WTC11 (cell line): ENCODE measurements at regions not wholly inside any gene's neighbourhood (a gene's known extent, or its start where the extent isn't known, plus 50 kb on each side); places are given as distances from the start of the nearest gene placed in this dataset.

ENCODE experiments used
- ATAC-seq: fragments of 200-7000 bp; cut with Tn5 transposase; 2 replicates; pipeline ENCODE4 v1.10.0; 2021; ENCODE audit warnings: mild to moderate bottlenecking, moderate library complexity
- CTCF ChIA-PET: fragments of 300-600 bp; sonication (Branson Sonifier 250); formaldehyde crosslinking; loops from one replicate; lab custom pipeline; 2021; ENCODE audit warnings: antibody characterized with exemption; lab: Charles Lee
- POLR2A ChIA-PET: fragments of 350-600 bp; sonication (Branson Sonifier 250); formaldehyde crosslinking; loops from one replicate; lab custom pipeline; 2021; ENCODE audit warnings: antibody characterized with exemption; lab: Charles Lee
- DNase-seq: peaks from one replicate; pipeline ENCODE4 v3.0.0; 2021; ENCODE audit warnings: low spot score
- H3K27ac Mint-ChIP-seq: 2 replicates; pipeline ENCODE4 v1.8.0; 2021; ENCODE audit warnings: mixed read lengths
- H3K27me3 Mint-ChIP-seq: 2 replicates; pipeline ENCODE4 v1.8.0; 2021; ENCODE audit warnings: low read depth, mild to moderate bottlenecking, moderate library complexity, mixed read lengths
- H3K36me3 Mint-ChIP-seq: 2 replicates; pipeline ENCODE4 v1.8.0; 2021; ENCODE audit warnings: mixed read lengths
- H3K4me1 Mint-ChIP-seq: 2 replicates; pipeline ENCODE4 v1.8.0; 2022; ENCODE audit warnings: mixed read lengths
- H3K4me3 Mint-ChIP-seq: 2 replicates; pipeline ENCODE4 v1.8.0; 2021; ENCODE audit warnings: mild to moderate bottlenecking, moderate library complexity, mixed read lengths
- H3K9me3 Mint-ChIP-seq: 2 replicates; pipeline ENCODE4 v1.8.0; 2021; ENCODE audit warnings: mixed read lengths
- FOXJ3 ChIP-seq: sonication (generic); formaldehyde crosslinking; IDR thresholded peaks from 2 replicates; pipeline ENCODE4 v1.9.0; 2021; ENCODE audit warnings: missing genetic modification reagents, mild to moderate bottlenecking, borderline replicate concordance
- FOXP1 ChIP-seq: sonication (generic); formaldehyde crosslinking; IDR thresholded peaks from 2 replicates; pipeline ENCODE4 v1.8.0; 2022; ENCODE audit warnings: missing genetic modification reagents, mild to moderate bottlenecking, moderate library complexity, borderline replicate concordance
- MXD4 ChIP-seq: fragments of 250-450 bp; sonication (Bioruptor Pico); IDR thresholded peaks from 2 replicates; pipeline ENCODE4 v1.8.0; 2021; ENCODE audit warnings: mild to moderate bottlenecking, moderate library complexity, borderline replicate concordance
- MYBL2 ChIP-seq: sonication (generic); formaldehyde crosslinking; IDR thresholded peaks from 2 replicates; pipeline ENCODE4 v1.8.1; 2023; ENCODE audit warnings: mild to moderate bottlenecking, moderate library complexity, missing genetic modification reagents
- NFYB ChIP-seq: sonication (generic); formaldehyde crosslinking; conservative IDR thresholded peaks from 2 replicates; pipeline ENCODE4 v1.8.0; 2022; ENCODE audit warnings: low read depth, missing genetic modification reagents
- SOX15 ChIP-seq: fragments of 250-450 bp; sonication (Bioruptor Pico); IDR thresholded peaks from 2 replicates; pipeline ENCODE4 v1.9.0; 2021; ENCODE audit warnings: mild to moderate bottlenecking
- TEAD1 ChIP-seq: sonication (generic); formaldehyde crosslinking; IDR thresholded peaks from 2 replicates; pipeline ENCODE4 v1.8.0; 2022; ENCODE audit warnings: mild to moderate bottlenecking, missing genetic modification reagents
- TP53 ChIP-seq: sonication (generic); formaldehyde crosslinking; IDR thresholded peaks from 2 replicates; pipeline ENCODE4 v1.8.1; 2023; ENCODE audit warnings: mild to moderate bottlenecking, missing genetic modification reagents
- ZNF219 ChIP-seq: sonication (generic); formaldehyde crosslinking; IDR thresholded peaks from 2 replicates; pipeline ENCODE4 v1.8.0; 2023; ENCODE audit warnings: missing genetic modification reagents, mild to moderate bottlenecking, borderline replicate concordance
- TF ChIP-seq, protein P1 (sequence below): sonication (generic); formaldehyde crosslinking; IDR thresholded peaks from 2 replicates; pipeline ENCODE4 v1.8.0; 2022; ENCODE audit warnings: mild to moderate bottlenecking, missing genetic modification reagents
- TF ChIP-seq, protein P2 (sequence below): fragments of 250-450 bp; sonication (Bioruptor Pico); IDR thresholded peaks from 2 replicates; pipeline ENCODE4 v1.9.0; 2021; ENCODE audit warnings: mild to moderate bottlenecking, borderline replicate concordance
- TF ChIP-seq, protein P3 (sequence below): sonication (generic); formaldehyde crosslinking; IDR thresholded peaks from 2 replicates; pipeline ENCODE4 v1.8.1; 2023; ENCODE audit warnings: mild to moderate bottlenecking, missing genetic modification reagents, moderate library complexity
- TF ChIP-seq, protein P4 (sequence below): fragments of 200-600 bp; IDR thresholded peaks from 2 replicates; pipeline ENCODE4 v1.8.0; 2022; ENCODE audit warnings: antibody characterized with exemption
- TF ChIP-seq, protein P5 (sequence below): fragments of 250-450 bp; sonication (Bioruptor Pico); IDR thresholded peaks from 2 replicates; pipeline ENCODE4 v1.8.0; 2021; ENCODE audit warnings: mild to moderate bottlenecking
- TF ChIP-seq, protein P6 (sequence below): sonication (generic); formaldehyde crosslinking; IDR thresholded peaks from 2 replicates; pipeline ENCODE4 v1.8.0; 2023; ENCODE audit warnings: missing genetic modification reagents, mild to moderate bottlenecking, borderline replicate concordance
- TF ChIP-seq, protein P7 (sequence below): sonication (generic); formaldehyde crosslinking; IDR thresholded peaks from 2 replicates; pipeline ENCODE4 v1.8.1; 2023; ENCODE audit warnings: mild to moderate bottlenecking, missing genetic modification reagents

DNA sequence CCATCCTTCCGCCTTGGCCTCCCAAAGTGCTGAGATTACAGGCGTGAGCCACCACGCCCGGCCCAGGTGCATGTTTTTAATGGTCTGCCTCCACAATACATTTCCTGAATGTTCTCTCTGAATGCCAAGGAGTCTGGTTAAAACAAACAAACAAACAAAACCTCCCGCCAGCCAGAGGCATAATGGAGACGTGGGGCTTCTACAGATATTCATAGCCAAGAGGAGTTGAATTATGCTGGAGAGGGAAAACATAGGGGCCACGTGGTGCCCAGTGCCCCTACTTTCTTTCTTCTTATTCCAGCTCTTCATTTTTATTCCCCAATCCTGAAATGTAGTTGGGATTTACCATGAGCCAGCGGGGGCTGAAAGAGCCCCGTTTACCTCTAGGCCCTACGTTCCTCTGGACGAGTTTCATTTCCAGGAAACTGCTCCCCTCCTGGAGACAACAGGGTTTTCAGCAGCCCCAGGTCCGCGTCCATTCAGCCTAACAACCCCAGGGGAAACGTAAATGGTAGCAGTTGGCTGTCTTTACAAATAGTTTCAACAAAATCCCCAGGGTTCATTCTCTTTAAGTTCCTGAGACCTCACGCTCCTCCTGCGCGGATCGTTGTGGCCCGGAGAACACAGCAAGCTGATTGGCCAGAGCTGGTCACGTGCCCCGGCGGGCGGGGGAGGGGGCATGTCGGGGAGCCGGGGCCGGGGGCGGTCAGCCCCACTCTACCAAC lies 108.5 kb upstream of the ESRRB start (continued):
- TF ChIP-seq, protein P1, sequence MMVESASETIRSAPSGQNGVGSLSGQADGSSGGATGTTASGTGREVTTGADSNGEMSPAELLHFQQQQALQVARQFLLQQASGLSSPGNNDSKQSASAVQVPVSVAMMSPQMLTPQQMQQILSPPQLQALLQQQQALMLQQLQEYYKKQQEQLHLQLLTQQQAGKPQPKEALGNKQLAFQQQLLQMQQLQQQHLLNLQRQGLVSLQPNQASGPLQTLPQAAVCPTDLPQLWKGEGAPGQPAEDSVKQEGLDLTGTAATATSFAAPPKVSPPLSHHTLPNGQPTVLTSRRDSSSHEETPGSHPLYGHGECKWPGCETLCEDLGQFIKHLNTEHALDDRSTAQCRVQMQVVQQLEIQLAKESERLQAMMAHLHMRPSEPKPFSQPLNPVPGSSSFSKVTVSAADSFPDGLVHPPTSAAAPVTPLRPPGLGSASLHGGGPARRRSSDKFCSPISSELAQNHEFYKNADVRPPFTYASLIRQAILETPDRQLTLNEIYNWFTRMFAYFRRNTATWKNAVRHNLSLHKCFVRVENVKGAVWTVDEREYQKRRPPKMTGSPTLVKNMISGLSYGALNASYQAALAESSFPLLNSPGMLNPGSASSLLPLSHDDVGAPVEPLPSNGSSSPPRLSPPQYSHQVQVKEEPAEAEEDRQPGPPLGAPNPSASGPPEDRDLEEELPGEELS, result no peak
- TF ChIP-seq NFYB (CRISPR knock-in tag) (peak; percentile 86), TEAD1 (no peak)
- TF ChIP-seq, protein P2, sequence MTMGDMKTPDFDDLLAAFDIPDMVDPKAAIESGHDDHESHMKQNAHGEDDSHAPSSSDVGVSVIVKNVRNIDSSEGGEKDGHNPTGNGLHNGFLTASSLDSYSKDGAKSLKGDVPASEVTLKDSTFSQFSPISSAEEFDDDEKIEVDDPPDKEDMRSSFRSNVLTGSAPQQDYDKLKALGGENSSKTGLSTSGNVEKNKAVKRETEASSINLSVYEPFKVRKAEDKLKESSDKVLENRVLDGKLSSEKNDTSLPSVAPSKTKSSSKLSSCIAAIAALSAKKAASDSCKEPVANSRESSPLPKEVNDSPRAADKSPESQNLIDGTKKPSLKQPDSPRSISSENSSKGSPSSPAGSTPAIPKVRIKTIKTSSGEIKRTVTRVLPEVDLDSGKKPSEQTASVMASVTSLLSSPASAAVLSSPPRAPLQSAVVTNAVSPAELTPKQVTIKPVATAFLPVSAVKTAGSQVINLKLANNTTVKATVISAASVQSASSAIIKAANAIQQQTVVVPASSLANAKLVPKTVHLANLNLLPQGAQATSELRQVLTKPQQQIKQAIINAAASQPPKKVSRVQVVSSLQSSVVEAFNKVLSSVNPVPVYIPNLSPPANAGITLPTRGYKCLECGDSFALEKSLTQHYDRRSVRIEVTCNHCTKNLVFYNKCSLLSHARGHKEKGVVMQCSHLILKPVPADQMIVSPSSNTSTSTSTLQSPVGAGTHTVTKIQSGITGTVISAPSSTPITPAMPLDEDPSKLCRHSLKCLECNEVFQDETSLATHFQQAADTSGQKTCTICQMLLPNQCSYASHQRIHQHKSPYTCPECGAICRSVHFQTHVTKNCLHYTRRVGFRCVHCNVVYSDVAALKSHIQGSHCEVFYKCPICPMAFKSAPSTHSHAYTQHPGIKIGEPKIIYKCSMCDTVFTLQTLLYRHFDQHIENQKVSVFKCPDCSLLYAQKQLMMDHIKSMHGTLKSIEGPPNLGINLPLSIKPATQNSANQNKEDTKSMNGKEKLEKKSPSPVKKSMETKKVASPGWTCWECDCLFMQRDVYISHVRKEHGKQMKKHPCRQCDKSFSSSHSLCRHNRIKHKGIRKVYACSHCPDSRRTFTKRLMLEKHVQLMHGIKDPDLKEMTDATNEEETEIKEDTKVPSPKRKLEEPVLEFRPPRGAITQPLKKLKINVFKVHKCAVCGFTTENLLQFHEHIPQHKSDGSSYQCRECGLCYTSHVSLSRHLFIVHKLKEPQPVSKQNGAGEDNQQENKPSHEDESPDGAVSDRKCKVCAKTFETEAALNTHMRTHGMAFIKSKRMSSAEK (CRISPR knock-in tag), result no peak
- TF ChIP-seq, protein P3, sequence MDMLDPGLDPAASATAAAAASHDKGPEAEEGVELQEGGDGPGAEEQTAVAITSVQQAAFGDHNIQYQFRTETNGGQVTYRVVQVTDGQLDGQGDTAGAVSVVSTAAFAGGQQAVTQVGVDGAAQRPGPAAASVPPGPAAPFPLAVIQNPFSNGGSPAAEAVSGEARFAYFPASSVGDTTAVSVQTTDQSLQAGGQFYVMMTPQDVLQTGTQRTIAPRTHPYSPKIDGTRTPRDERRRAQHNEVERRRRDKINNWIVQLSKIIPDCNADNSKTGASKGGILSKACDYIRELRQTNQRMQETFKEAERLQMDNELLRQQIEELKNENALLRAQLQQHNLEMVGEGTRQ (CRISPR knock-in tag), result peak; percentile 96
- TF ChIP-seq, protein P4, sequence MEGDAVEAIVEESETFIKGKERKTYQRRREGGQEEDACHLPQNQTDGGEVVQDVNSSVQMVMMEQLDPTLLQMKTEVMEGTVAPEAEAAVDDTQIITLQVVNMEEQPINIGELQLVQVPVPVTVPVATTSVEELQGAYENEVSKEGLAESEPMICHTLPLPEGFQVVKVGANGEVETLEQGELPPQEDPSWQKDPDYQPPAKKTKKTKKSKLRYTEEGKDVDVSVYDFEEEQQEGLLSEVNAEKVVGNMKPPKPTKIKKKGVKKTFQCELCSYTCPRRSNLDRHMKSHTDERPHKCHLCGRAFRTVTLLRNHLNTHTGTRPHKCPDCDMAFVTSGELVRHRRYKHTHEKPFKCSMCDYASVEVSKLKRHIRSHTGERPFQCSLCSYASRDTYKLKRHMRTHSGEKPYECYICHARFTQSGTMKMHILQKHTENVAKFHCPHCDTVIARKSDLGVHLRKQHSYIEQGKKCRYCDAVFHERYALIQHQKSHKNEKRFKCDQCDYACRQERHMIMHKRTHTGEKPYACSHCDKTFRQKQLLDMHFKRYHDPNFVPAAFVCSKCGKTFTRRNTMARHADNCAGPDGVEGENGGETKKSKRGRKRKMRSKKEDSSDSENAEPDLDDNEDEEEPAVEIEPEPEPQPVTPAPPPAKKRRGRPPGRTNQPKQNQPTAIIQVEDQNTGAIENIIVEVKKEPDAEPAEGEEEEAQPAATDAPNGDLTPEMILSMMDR, result no peak
- TF ChIP-seq, protein P5, sequence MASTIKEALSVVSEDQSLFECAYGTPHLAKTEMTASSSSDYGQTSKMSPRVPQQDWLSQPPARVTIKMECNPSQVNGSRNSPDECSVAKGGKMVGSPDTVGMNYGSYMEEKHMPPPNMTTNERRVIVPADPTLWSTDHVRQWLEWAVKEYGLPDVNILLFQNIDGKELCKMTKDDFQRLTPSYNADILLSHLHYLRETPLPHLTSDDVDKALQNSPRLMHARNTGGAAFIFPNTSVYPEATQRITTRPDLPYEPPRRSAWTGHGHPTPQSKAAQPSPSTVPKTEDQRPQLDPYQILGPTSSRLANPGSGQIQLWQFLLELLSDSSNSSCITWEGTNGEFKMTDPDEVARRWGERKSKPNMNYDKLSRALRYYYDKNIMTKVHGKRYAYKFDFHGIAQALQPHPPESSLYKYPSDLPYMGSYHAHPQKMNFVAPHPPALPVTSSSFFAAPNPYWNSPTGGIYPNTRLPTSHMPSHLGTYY (CRISPR knock-in tag), result no peak

DNA sequence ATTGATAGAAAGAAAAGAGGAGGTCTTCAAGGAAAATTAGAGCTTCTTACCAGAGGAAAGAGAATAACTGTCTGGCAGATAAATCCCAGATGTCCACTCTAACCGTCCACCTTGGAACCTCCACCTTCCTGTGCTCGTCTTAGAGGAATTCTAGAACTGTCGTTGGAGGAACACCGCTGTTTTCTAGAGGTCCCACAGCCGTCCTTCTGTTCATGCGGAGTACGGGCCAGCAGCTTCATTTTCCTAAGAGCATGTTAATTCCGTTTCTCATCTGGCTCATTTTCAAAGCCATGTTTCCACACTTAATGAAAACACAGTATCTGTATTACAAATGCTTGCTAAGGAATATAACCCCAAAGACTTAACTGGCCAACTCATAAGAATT lies 107.9 kb upstream of the ESRRB start:
- Mint-ChIP-seq H3K4me1 (peaks cover 26% of the 10 kb centered on the region), H3K9me3 (peaks cover 5% of the 10 kb centered on the region; the same call in 1 of the 2 replicates), H3K27ac (no peak overlapping the region), H3K36me3 (no peaks in the 10 kb centered on the region), H3K27me3 (peaks cover 45% of the 10 kb centered on the region), H3K4me3 (peak overlapping the region; percentile 58)
- ATAC-seq, result peak; percentile 38
- no peak for DNase-seq
- CTCF ChIA-PET, result interaction anchor here (1.0 to 1.3 kb wide), 4 partner anchors 42 to 119 kb away, joined by 3 to 5 read pairs (median 4); no protein-coding TSS in a partner anchor
- POLR2A ChIA-PET, result no interaction called here
- TF ChIP-seq, protein P6, sequence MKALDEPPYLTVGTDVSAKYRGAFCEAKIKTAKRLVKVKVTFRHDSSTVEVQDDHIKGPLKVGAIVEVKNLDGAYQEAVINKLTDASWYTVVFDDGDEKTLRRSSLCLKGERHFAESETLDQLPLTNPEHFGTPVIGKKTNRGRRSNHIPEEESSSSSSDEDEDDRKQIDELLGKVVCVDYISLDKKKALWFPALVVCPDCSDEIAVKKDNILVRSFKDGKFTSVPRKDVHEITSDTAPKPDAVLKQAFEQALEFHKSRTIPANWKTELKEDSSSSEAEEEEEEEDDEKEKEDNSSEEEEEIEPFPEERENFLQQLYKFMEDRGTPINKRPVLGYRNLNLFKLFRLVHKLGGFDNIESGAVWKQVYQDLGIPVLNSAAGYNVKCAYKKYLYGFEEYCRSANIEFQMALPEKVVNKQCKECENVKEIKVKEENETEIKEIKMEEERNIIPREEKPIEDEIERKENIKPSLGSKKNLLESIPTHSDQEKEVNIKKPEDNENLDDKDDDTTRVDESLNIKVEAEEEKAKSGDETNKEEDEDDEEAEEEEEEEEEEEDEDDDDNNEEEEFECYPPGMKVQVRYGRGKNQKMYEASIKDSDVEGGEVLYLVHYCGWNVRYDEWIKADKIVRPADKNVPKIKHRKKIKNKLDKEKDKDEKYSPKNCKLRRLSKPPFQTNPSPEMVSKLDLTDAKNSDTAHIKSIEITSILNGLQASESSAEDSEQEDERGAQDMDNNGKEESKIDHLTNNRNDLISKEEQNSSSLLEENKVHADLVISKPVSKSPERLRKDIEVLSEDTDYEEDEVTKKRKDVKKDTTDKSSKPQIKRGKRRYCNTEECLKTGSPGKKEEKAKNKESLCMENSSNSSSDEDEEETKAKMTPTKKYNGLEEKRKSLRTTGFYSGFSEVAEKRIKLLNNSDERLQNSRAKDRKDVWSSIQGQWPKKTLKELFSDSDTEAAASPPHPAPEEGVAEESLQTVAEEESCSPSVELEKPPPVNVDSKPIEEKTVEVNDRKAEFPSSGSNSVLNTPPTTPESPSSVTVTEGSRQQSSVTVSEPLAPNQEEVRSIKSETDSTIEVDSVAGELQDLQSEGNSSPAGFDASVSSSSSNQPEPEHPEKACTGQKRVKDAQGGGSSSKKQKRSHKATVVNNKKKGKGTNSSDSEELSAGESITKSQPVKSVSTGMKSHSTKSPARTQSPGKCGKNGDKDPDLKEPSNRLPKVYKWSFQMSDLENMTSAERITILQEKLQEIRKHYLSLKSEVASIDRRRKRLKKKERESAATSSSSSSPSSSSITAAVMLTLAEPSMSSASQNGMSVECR (CRISPR knock-in tag), result no peak
- TF ChIP-seq MYBL2 (no peak), MXD4 (CRISPR knock-in tag) (no peak), FOXP1 (CRISPR knock-in tag) (no peak), ZNF219 (no peak), TP53 (no peak), FOXJ3 (no peak), SOX15 (CRISPR knock-in tag) (no peak)
- TF ChIP-seq, protein P3 (CRISPR knock-in tag), result no peak
- TF ChIP-seq, protein P7, sequence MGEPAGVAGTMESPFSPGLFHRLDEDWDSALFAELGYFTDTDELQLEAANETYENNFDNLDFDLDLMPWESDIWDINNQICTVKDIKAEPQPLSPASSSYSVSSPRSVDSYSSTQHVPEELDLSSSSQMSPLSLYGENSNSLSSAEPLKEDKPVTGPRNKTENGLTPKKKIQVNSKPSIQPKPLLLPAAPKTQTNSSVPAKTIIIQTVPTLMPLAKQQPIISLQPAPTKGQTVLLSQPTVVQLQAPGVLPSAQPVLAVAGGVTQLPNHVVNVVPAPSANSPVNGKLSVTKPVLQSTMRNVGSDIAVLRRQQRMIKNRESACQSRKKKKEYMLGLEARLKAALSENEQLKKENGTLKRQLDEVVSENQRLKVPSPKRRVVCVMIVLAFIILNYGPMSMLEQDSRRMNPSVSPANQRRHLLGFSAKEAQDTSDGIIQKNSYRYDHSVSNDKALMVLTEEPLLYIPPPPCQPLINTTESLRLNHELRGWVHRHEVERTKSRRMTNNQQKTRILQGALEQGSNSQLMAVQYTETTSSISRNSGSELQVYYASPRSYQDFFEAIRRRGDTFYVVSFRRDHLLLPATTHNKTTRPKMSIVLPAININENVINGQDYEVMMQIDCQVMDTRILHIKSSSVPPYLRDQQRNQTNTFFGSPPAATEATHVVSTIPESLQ, result no peak
